Esophagus muscularis mucosa (tissue), 4 donors: ENCODE measurements at regions not wholly inside any gene's neighbourhood (a gene's known extent, or its start where the extent isn't known, plus 50 kb on each side); places are given as distances from the start of the nearest gene placed in this dataset.

ENCODE experiments used
- DNase-seq: peaks from one replicate; pipeline ENCODE4 v3.0.0-alpha.2; 2017; ENCODE audit errors: extremely low spot score
- H3K27ac ChIP-seq, 4 donors: fragments of 200-600 bp; sonication (generic); replicated peaks in 1 of 4; 1 replicate in 3 of 4; 2 replicates in 1 of 4; pipeline ENCODE4 v1.5.1; 2016 to 2019; ENCODE audit warnings: mild to moderate bottlenecking in 1 of 4
- H3K27me3 ChIP-seq, 4 donors: fragments of 200-600 bp; sonication (generic); one replicate each; pipeline versions ENCODE4 v1.5.1 to v1.6.0; 2016 to 2019
- H3K36me3 ChIP-seq, 4 donors: fragments of 200-600 bp; sonication (generic); one replicate each; pipeline ENCODE4 v1.5.1; 2016 to 2019
- H3K4me1 ChIP-seq, 4 donors: fragments of 200-600 bp; sonication (generic); one replicate each; pipeline ENCODE4 v1.5.1; 2016 to 2019
- H3K4me3 ChIP-seq, 4 donors: fragments of 200-600 bp; sonication (generic); 1 replicate in 2 of 4; 2 replicates in 2 of 4; pipeline ENCODE4 v1.5.1; 2016 to 2019; ENCODE audit warnings: mild to moderate bottlenecking in 4 of 4, moderate library complexity in 1 of 4
- H3K9me3 ChIP-seq, 4 donors: fragments of 200-600 bp; sonication (generic); 1 replicate in 3 of 4; 2 replicates in 1 of 4; pipeline ENCODE4 v1.5.1; 2016 to 2019
- EP300 ChIP-seq: sonication (generic); formaldehyde crosslinking; IDR thresholded peaks from one replicate; pipeline ENCODE4 v1.6.1; 2017; ENCODE audit warnings: antibody characterized with exemption
- POLR2A ChIP-seq: fragments of 450-650 bp; IDR thresholded peaks from one replicate; pipeline ENCODE4 v1.6.1; 2017; ENCODE audit warnings: antibody characterized with exemption, moderate library complexity, mild to moderate bottlenecking, low read depth
- POLR2AphosphoS5 ChIP-seq, 2 donors: sonication (generic); formaldehyde crosslinking; IDR thresholded peaks; one replicate each; pipeline ENCODE4 v1.6.1; 2017; ENCODE audit warnings: antibody characterized with exemption in 2 of 2
- WGBS: methylation state at CpG from one replicate; pipeline ENCODE4 v1.1.5; 2018; 5-methylcytosine and 5-hydroxymethylcytosine counted together
- intact Hi-C: fragments of 100-400 bp; cut with DNase I; formaldehyde crosslinking; loops from one replicate; pipeline ENCODE4 v1.15.1; 2023
- TF ChIP-seq, protein P1 (sequence below), 3 experiments: fragments of 200-600 bp in 2 of 3; fragments of 450-650 bp in 1 of 3; sonication (generic) in 2 of 3; IDR thresholded peaks; one replicate each; pipeline ENCODE4 v1.5.1; 2017 to 2019; ENCODE audit warnings: antibody characterized with exemption in 3 of 3, mild to moderate bottlenecking in 2 of 3, moderate library complexity in 1 of 3

DNA sequence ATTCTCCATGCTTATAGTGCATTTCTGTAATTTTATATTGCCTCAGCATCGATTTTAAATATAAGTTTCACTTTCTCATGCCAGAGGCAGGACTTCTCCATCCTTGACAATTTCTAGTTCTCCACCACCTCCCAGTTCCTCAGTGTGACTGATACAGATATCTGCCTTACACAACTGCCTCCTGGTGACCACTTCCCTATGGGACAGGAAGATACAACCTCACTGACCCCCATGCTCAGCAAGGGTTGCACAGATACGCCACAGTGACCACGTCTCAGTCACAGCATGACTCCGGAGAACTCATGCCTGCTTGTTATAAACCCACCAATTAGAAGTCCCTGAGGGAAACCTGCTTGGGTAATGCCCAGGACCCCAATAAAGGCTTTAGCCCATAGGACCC, 284.0 kb upstream of the MC4R start:
- DNase-seq = no peak
- no peak overlapping the region for H3K27ac ChIP-seq
- no peaks in the 10 kb centered on the region for H3K4me1 ChIP-seq
- H3K27me3 ChIP-seq = no peaks in the 10 kb centered on the region
- no peak overlapping the region for H3K4me3 ChIP-seq
- H3K36me3 ChIP-seq = no peaks in the 10 kb centered on the region
- TF ChIP-seq, protein P1, sequence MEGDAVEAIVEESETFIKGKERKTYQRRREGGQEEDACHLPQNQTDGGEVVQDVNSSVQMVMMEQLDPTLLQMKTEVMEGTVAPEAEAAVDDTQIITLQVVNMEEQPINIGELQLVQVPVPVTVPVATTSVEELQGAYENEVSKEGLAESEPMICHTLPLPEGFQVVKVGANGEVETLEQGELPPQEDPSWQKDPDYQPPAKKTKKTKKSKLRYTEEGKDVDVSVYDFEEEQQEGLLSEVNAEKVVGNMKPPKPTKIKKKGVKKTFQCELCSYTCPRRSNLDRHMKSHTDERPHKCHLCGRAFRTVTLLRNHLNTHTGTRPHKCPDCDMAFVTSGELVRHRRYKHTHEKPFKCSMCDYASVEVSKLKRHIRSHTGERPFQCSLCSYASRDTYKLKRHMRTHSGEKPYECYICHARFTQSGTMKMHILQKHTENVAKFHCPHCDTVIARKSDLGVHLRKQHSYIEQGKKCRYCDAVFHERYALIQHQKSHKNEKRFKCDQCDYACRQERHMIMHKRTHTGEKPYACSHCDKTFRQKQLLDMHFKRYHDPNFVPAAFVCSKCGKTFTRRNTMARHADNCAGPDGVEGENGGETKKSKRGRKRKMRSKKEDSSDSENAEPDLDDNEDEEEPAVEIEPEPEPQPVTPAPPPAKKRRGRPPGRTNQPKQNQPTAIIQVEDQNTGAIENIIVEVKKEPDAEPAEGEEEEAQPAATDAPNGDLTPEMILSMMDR (IDR thresholded peaks at IDR 0.05) = no peak
- no peak for TF ChIP-seq EP300
- no peak for TF ChIP-seq POLR2AphosphoS5 (IDR thresholded peaks at IDR 0.05)
- TF ChIP-seq POLR2A = no peak
- no peaks in the 10 kb centered on the region for H3K9me3 ChIP-seq
- intact Hi-C loops = no loop called here
- WGBS = 63% methylated on average over 4 of the region's 4 CpGs

DNA sequence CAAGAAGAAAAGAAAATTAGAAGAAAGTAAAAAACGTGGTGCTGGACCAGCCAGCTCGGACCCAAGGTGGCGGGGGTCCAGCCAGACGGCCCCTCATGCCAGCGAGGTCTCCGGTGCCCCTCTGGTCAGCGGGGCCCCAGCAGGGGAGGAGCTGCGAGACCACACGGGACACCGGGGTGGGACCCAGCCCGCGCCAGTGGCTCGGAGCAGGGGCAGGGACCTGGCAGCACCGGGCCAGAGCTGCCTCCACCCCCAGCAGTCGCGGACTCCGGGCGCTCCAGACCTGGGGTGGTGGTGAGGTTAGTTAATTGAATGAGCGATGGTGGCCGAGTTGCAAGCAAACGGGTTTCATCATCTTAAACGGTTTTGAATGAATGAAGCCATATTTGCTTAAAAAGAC, 289.9 kb upstream of the MC4R start:
- H3K27ac ChIP-seq = no peak overlapping the region
- H3K27me3 ChIP-seq = no peaks in the 10 kb centered on the region
- DNase-seq = no peak
- H3K9me3 ChIP-seq = no peaks in the 10 kb centered on the region
- intact Hi-C loops = no loop called here
- TF ChIP-seq POLR2AphosphoS5 (IDR thresholded peaks at IDR 0.05) (no peak), POLR2A (no peak), EP300 (no peak)
- TF ChIP-seq, protein P1 (IDR thresholded peaks at IDR 0.05) = no peak
- H3K4me1 ChIP-seq = no peaks in the 10 kb centered on the region
- WGBS = 96% methylated on average over 22 of the region's 22 CpGs
- H3K4me3 ChIP-seq = no peak overlapping the region
- H3K36me3 ChIP-seq = no peaks in the 10 kb centered on the region

DNA sequence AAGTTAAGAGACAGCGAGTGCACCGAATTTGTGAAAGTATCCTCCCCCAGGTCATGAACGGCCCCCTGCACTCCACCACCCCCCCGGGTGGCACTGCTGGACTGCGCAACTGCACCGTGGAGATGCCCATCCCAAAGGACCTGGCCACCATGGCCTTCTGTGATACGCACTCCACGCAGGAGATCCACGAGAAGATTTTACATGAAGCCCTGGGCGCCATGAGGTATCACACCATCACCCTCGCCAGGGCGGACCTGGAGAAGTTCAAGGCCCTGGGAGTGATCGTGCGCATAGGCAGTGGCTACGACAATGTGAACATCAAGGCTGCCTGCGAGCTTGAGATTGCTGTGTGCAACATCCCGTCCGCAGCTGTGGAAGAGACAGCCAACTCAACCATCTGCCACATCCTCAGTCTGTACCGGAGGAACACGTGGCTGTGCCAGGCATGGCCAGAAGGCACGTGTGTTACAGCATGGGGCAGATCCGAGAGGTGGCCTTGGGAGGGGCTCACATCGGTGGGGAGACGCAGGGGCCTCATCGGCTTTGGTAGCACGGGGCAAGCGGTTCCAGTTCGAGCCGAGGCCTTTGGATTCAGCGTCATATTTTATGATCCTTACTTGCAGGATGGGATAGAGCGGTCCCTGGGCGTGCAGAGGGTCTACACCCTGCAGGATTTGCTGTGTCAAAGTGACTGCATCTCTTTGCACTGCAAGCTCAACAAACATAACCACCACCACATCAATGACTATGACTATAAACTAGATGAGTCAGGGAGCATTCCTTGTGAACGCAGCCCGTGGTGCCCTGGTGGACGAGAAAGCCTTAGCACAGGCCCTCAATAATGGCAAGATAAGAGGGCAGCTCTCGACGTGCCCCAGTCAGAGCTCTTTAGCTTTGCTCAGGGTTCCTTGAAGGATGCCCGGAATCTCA, 290.8 kb upstream of the MC4R start:
- Histone ChIP-seq H3K27me3 (no peaks in the 10 kb centered on the region), H3K4me3 (no peak overlapping the region), H3K4me1 (no peaks in the 10 kb centered on the region), H3K27ac (no peak overlapping the region), H3K9me3 (no peaks in the 10 kb centered on the region), H3K36me3 (no peaks in the 10 kb centered on the region)
- TF ChIP-seq EP300 (no peak), POLR2A (no peak), POLR2AphosphoS5 (IDR thresholded peaks at IDR 0.05) (no peak)
- TF ChIP-seq, protein P1 (IDR thresholded peaks at IDR 0.05) = no peak
- WGBS = 97% methylated on average over 24 of the region's 38 CpGs
- intact Hi-C loops = no loop called here
- DNase-seq = no peak

DNA sequence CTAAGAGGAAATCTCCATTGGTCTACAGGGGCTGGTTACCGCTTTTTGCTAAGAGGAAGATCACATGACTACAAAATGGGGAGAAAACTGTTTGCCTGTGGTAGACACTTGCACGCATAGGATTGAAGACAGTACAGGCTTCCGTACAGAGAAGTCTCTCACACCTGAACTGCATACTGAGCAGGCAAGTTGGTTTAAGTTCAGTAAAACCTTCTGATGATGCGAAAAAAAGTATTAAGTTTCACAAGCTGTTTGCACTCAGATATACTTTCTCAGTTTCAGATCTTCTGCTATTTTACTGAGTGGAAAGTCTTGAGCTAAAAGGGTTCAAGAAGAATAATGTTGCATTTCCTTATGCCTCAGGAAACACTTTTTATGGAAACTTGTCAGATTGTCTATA, 292.2 kb upstream of the MC4R start:
- Histone ChIP-seq H3K27ac (no peak overlapping the region), H3K36me3 (no peaks in the 10 kb centered on the region), H3K27me3 (no peaks in the 10 kb centered on the region), H3K9me3 (no peaks in the 10 kb centered on the region), H3K4me1 (no peaks in the 10 kb centered on the region), H3K4me3 (no peak overlapping the region)
- DNase-seq = no peak
- WGBS = 84% methylated on average over 4 of the region's 4 CpGs
- intact Hi-C loops = no loop called here
- TF ChIP-seq POLR2A = no peak
- TF ChIP-seq POLR2AphosphoS5 (IDR thresholded peaks at IDR 0.05) = no peak
- no peak for TF ChIP-seq EP300
- TF ChIP-seq, protein P1 (IDR thresholded peaks at IDR 0.05) = no peak
